ENCODE measurements at regions not wholly inside any gene's neighbourhood (a gene's known extent, or its start where the extent isn't known, plus 50 kb on each side); places are given as distances from the start of the nearest gene placed in this dataset.

DNA sequence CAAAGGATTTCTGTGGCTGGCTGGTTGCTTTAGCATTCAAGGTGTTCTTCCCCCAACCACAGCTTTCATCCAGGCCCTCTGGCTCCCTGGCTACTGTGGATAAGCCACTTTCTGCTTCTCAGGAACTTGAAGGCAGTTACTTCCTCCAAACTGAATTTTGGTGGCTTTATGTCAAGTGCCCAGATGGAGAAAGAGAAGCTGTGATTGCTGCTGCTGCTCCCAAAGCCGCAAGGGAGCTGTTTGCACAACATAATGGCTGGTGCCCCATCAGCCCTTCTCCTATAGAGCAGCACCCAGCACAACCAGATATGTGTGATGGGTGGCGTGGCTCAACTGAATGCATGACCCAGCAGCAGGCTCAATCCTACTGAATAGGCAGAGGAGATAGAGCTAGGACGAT, 465.2 kb downstream of the MAFB start:
- no peak for DNase-seq (ENCODE audit: low read depth)

DNA sequence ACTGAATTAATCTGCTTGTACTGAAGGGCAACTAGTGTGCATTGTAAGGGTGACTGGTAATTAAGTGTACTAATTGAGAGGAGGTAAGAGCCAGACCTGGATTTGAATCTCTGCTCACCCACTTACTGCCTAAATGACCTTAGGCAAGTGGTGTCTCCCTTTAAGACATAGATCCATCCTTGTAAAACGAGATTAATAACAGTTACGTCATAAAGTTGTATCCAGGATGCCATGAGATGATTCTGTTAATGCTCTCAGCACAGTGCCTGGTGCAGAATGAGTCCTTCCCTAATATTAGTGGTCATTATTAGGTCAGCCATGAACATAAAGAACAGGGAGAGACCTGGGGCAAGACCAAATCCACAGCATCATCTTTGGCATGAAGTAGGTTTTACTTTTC, 470.1 kb downstream of the MAFB start:
- no peak for DNase-seq (ENCODE audit: low read depth)

DNA sequence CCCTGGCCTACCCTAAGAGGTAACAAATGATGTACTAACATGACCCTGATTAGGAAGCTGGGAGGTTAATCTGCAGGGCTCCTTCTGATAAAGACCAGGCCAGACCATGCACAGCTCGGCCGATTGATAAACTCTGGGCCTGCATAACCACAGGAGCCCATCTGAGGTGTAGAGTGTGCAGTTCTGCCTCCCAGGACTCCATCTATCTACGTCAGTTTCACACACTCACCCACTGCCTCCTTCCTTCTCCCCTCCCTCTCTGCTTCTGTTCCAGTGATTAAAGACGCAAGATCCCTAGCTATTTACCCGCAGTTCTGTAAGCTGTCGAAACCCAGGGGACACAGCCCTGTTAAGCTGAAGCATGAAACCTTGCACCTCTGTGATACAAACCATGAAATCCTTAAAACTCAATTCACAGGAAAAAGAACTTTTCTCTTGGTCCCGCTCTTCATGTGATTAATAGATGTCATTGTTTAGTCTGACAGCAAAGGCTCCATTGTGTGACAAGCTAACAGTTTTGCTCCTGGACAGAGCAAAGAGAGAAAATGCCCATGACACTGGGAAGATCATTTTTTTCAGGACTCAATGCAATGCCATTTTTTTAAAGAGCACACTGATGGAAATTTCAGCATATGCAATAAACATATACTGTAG, 470.6 kb downstream of the MAFB start:
- no peak for DNase-seq (ENCODE audit: low read depth)

DNA sequence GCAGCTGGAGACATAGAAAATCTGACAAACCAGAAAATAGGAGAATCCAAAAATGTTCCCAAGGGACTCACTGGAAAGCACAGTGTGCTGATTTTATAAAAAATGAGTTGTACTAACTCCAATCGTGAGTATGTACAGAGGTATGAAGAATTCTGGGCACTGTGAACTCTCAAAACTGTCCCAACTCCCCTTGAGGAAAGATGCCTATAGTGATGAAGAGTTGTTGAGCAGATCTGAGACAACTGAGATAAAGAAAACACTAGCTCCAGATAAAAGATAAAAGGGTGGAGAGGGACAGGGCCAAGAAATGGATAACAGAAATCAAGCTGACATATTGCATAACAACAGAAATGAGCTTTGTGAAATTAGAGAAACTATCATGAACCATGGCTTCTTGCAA, 481.4 kb downstream of the MAFB start:
- no peak for DNase-seq (ENCODE audit: low read depth)

DNA sequence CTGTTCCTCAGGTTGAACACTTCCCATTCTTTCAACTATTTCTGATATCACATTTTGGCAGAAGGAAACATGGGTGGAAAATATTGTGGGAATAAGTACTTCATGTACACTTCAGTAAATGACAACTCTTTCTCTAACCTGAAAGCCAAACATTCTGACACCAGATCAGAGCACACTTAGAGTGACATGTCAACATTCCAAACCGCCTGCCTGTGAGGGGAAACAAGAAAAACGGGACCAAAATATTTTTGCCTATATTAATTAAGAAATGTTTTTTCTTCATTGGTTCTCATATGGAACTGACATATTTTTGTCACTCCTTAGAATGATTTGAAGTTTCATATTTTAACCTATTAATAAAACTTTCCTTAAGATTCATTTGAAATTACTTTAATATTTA, 483.1 kb downstream of the MAFB start:
- DNase-seq (ENCODE audit: low read depth): no peak

DNA sequence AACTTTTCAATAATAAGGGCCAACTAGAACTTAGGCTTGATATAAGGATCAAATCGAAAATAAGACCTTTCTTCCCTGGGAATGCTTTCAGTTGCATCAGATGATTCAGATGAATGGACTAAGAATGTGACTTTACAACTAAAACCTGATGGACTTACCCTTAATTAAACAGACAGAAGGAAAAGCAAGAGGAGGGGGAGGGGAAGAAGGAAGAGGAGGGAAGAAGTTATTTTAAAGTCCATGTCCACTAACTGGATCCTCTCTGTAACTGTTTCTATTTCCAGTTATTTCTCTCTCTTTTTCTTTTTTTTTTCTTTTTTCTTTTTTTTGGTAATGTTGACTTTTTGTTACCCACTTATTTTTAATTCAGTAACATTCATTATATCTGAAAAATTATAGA, 486.0 kb downstream of the MAFB start:
- DNase-seq (ENCODE audit: low read depth): no peak

DNA sequence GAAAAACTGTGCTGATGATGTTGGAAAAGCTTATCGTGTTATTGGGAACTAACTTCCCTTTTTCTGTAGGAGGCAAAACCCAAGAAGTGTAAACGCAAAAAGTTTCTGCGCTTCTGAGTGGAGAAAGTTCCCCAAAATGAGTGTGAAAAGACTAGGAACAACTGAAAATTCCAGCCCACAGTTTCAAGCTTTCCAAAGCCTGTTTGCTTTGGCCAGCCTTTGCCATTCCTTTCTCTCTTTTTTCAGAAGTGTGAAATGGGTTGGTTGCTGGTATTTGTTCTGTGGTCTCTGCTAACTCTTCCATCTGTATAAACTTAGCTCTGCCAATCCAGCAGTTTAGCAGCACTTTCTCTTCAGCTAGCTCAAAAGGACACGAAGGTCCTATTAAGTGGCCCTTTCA, 491.3 kb downstream of the MAFB start:
- DNase-seq (ENCODE audit: low read depth): no peak

DNA sequence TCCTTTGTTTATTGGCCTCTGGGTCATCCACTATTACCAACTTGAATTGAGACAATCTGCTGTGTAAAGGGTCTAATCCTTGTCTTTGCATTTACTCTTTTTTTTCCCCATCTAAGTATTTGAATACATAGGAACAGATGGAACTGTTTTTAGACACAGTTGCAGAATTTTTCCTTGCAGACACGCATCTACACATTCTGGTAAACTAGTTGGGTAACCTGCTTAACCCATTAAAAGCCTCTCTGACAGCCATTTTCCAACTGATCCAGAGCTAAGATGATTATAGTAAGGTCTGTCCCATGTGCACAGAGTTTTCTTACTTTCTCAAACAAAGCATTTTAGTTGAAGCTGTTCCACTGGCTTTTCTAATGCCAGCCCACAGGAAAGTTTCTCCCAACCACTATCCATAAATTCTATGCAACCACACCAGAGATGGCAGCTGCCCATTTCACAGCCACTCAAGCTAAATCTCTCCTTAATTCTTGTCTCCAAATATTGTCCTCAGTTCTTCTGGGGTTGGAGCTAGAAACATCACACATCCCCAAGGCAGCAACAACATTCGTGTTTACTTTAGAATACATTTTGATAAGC, 492.1 kb downstream of the MAFB start:
- no peak for DNase-seq (ENCODE audit: low read depth)

DNA sequence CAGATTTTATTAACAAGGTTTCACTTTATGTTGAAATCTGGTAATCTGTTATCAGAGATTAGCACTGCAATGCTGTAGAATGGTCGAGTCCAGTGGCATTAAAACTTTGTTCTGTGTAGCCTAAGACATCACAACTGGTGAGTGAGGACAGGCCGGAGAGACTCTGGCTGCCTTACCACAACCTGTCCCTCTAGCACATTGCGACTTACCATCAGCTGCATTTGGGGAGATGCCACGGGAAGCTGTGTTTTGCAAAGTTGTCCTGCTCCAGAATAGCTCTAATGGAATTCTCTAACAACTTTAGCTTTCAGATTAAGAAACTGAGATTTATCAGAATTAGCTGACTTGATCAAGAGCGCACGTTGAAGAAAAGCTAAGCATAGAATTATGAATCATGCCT, 493.3 kb downstream of the MAFB start:
- DNase-seq (ENCODE audit: low read depth): no peak

DNA sequence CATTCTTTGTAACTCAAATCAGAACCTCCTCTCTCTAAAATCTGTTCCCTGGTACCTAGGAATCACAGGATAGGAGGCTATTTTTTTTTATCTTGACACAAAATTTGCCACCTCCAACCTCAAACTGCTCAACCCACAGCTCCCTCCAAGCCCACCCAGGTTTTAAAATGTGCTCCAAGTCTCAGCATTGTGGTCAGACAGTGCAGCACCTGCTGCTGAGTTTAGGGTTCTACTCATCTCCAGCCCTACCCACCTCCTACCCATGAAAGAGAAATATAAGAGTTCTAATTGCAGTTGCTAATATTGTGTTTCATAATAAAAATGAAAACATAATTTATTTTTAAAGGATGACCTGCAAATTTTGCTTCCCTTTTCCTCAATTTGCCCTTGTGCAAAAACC, 496.5 kb downstream of the MAFB start:
- DNase-seq (ENCODE audit: low read depth): no peak

DNA sequence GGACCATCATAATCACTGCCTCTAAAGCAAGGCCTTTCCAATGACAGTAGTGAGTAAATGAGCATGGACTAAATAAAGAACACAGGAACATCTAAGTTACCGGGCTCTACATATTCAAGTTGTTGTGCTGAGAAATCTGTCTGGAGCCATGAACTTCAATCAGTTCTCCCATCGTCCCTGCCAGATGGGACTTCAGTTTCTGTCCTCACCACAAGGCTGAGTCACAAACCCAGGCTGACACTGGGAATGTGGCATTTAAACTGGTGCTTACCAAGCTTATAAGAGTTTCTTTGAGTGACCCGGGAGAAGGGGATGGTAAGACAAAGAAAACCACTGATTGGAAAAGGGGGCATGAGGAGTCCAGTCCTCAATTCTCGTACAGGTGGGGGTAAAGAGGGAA, 497.0 kb downstream of the MAFB start:
- DNase-seq (ENCODE audit: low read depth): no peak

DNA sequence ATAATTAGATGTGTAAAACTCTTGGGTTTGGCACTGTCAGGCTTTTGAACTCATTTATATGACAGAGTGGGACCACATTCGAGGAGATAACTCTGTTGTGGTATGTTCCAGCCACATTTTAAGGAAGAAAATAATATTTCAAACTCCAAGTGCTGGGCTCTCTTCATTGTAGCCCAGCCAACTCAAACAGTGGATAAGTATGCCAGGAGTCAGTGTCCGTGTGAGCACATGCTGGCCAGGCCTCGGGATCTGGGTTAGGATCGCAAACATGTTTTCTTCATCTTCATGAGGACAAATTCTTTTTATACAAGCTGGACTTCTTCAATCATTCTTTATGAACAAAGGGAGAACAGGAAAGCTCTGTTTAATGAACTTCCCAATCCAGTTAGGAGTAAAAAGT, 497.5 kb downstream of the MAFB start:
- no peak for DNase-seq (ENCODE audit: low read depth)

DNA sequence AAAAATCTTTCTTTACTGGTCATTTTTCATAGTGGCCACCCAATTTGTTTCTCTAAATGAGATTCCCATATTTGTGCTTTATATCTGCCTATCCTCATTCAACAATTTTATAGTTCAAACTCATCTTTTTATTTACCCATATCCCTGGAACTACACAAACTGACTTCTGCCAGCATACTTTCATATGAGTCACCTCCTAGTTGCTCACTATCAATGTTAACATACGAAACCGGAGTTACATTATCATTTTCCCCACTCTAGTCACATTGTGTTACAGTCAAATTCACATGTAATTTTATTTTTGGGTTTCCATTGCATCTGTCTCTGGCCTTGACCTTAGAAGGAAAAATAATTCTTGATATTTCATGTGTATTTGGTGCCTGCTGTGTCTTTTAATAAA, 499.4 kb downstream of the MAFB start:
- DNase-seq (ENCODE audit: low read depth): no peak

DNA sequence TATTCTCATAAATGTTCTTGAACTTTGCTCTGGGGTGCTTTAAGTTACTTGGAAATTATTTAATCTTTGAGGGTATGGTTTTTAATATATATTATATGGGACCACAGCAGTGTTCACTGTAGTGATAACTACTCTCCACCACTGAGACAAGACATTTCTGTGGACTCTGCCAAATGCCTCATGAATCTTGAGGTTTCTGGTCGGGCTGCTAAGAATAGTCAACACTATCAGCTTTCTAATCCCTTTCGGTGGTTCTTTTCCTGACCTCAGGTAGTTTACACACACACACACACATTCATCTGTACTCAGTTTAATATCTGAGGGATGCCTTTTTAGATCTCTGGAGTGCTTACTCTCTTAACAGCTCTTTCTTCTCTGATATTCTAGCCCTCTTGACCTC, 500.7 kb downstream of the MAFB start:
- DNase-seq (ENCODE audit: low read depth): no peak

DNA sequence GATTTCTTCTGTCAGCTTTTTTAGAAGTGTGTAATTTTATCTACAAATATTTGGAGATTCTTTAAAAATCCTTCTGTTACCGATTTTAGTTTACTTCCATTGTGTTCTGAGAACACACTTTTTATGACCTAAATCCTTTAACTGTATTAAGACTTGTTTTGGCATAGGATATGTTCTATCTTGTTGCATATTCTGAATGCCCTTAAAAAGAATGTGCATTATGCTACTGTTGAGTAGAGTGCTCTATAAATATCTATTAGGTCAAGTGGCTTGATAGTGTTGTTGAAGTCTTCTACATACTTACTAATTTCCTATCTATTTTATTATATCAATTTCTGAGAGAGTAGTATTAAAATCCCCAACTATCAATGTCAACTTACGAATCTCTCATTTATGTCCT, 502.2 kb downstream of the MAFB start:
- no peak for DNase-seq (ENCODE audit: low read depth)

DNA sequence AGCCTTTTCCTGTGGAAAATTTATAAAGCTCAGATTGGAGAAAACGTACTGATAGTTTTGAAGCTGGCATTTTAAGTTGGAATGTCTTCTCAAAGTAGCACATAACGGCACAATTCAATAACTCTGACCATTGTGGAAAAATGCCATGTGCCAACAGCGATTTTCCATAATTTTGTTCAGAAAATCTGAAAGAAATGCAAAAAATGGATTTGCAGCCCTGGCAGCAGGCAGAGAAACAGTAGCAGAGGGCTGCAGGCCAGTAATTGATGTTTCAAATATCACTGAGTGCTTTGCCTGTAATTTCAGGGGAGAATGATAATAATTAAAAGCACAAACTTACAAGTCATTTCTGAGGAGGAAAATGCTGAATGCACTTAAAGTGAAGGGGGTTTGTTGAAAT, 507.4 kb downstream of the MAFB start:
- no peak for DNase-seq (ENCODE audit: low read depth)

DNA sequence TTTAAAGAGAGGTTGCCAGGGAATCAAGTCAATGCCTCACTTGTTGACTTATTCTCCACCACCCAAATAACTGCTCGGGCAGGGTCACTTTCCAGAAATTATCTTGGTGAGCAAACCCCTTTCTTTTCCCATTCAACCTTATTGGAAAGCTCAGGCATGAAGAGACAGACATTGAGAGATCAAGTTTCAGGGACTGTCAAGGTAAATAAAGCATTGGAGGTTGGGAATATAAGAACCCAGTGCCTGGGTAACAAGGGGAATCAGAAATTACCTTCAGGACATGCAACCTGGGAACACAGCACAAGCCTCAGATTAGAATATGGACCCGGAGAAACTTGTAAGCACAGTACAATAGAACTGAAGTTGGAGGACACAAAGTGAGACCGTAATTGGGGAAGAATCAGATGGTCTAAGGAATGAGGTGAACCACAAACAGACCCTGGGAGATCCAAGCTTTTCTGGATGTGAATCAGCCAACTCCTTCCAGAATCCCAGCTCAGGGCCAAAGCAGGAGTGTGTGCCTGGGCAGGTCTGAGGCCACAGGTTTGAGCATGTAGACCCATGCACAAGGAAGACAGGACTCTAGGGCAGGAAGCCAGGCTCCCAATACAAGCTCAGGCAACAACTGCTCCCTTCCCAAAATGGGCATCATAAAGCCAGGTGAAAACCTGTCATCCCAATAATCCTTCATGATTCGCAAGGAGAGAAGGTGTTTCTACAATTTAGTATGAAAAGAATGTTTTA, 512.8 kb downstream of the MAFB start:
- DNase-seq (ENCODE audit: low read depth): no peak

DNA sequence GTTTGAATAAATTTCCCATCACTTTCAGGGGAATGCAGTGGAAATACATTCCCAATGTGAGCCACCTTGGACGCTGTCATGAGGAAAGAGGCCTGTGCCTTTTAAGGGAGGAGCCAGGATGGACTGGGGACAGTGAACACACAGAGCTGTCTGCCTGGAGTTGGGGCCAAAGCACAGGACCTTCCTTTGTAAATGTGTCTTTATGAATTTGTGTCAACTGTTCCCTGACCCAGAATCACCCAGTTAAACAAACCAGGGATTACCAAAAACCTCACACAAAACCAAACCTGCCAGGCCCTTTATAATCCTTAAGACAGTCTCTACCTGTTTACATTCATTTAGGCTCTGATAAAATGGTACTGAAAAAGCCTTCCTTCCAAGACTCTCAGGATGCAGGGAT, 513.7 kb downstream of the MAFB start:
- no peak for DNase-seq (ENCODE audit: low read depth)

DNA sequence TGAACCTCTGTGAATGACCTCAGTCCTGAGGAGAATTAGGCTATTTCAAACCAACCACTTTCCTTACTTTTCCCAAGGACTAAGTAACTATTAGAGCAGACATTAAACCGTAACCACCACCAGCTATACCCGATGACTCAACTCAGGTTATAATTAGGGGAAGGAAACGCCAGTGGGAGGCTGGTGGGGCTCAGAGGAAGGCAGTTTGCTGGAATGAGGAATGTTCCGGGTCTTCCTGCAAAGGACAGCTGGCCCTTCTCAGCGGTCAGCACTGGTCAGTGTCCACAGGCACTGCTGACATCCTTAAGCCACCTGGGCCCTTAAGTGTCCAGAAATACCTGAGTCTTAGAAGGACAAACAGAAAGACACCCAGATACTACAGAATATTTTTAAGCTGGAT, 515.2 kb downstream of the MAFB start:
- DNase-seq (ENCODE audit: low read depth): no peak

DNA sequence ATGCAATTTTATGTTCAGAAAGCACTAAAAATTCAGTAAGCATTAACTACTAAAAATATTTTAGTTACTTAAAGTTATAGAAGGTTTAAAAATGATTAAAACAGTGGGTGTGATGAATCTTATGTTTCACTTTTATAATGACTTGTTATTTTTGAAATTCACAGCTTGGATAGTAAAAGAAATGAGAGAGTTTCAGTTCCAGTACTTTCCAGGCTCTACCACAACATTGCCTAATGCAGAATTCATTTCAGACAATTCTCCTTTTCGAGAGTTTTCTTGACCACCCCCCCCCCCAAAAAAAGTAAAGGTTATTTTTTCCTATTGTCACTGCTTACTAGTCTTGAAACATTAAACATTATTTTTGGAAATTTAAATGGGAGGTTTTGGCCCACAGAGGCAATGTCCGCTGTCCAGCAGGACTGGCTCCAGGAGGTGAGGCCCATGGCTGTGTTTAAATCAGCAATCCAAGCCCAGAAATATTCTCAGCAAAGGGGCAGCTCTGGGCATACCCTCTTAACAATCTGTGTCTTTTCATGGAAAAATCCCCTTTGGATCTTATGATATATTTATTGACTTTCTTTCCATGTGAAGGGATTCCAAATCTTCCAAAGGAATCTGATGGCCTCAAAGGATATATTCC, 519.9 kb downstream of the MAFB start:
- DNase-seq (ENCODE audit: low read depth): no peak

DNA sequence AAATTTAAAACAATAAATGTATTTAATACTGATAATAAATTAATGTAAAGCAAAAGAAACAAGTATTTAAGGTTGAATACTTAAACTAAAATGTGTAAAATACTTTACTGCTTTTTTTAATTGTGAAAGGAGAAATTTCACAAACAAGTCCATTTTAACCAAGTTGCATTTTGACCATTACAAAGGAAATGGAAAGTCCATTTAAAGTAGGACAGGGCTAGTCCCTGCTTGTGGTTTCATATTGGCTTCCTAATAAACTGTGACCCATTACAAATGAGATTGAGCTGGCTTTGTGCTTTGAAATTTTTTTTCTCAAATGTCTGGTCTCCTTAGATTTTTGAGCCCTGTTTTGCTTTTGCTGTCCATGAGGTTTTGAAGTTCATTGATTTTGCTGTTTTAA, 527.6 kb downstream of the MAFB start:
- DNase-seq (ENCODE audit: low read depth): no peak

DNA sequence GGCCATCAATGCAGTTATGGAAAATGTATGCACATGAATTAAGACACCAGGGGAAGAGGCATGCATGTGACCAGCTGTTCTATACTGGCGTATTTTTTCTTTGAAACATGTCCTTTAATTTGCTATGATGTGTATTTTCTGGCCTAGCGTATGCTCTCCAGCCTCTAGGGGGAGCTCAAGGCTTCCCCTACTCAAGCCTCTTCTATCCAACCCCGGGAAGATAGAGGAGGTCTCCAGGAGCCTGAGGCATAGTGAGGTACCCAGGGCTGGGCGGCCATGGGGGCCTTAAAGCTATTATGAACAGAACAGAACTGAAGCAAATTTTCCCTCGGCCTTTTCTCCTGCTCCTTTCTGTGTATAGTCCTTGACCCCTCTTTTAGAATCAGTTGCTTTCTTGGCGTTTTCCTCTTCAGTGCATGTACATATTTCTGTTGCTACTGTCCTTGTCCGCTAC, 528.9 kb downstream of the MAFB start:
- DNase-seq (ENCODE audit: low read depth): peak; percentile 29

DNA sequence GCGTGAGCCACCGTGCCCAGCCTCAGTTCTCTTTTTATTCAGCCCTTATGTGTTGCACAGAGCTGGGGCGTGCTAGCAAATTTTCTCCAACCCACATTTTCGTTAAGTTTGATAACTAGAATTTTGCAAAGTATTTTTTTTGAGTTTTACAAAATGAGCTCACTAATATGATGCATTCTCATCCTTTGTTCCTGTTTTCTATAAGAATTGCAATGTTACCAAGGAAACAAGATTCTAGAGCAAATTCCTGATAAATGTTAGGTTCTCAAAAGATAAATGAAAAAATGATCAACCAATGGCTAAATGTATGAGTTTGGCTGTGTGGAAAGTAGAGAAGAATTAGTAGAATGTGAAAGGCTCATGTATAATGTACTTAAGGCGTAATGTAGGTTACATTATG, 529.8 kb downstream of the MAFB start:
- no peak for DNase-seq (ENCODE audit: low read depth)

All from fibroblast of the conjunctiva (primary cell).